Loucy (cell line): ENCODE measurements at regions not wholly inside any gene's neighbourhood (a gene's known extent, or its start where the extent isn't known, plus 50 kb on each side); places are given as distances from the start of the nearest gene placed in this dataset.

Experiments
- H2AFZ ChIP-seq: fragments of 200-600 bp; sonication (generic); 2 replicates; pipeline ENCODE4 v1.6.0; 2016; ENCODE audit warnings: antibody characterized with exemption, mild to moderate bottlenecking, low read length, moderate library complexity
- H3F3A ChIP-seq: fragments of 200-600 bp; 2 replicates; pipeline ENCODE4 v1.6.0; 2016; ENCODE audit warnings: antibody characterized with exemption, low read depth, mild to moderate bottlenecking
- H3K27me3 ChIP-seq: fragments of 200-600 bp; sonication (generic); 2 replicates; pipeline ENCODE4 v1.6.1; 2014; ENCODE audit warnings: low read length, mild to moderate bottlenecking; ENCODE audit not compliant: insufficient read depth, poor library complexity, severe bottlenecking
- H3K36me3 ChIP-seq: fragments of 200-600 bp; sonication (generic); 2 replicates; pipeline ENCODE4 v1.6.1; 2016; ENCODE audit warnings: low read length; ENCODE audit not compliant: insufficient read depth
- H3K4me1 ChIP-seq: fragments of 200-600 bp; sonication (generic); 2 replicates; pipeline ENCODE4 v1.5.1; 2014; ENCODE audit warnings: low read length, mild to moderate bottlenecking; ENCODE audit not compliant: insufficient read depth, poor library complexity, severe bottlenecking
- H3K4me2 ChIP-seq: fragments of 200-600 bp; sonication (generic); 2 replicates; pipeline ENCODE4 v1.6.0; 2014; ENCODE audit warnings: antibody characterized with exemption, low read length, low read depth, mild to moderate bottlenecking; ENCODE audit not compliant: poor library complexity, severe bottlenecking
- H3K4me3 ChIP-seq: fragments of 200-600 bp; sonication (generic); 2 replicates; pipeline ENCODE4 v1.5.1; 2014; ENCODE audit warnings: low read length, mild to moderate bottlenecking, mixed read lengths; ENCODE audit not compliant: poor library complexity, severe bottlenecking
- H3K79me2 ChIP-seq: fragments of 200-600 bp; sonication (generic); 2 replicates; pipeline ENCODE4 v1.6.1; 2014; ENCODE audit warnings: low read length; ENCODE audit not compliant: insufficient read depth
- H3K9ac ChIP-seq: fragments of 200-600 bp; sonication (generic); 2 replicates; pipeline ENCODE4 v1.6.0; 2014; ENCODE audit warnings: mild to moderate bottlenecking, low read depth, low read length, moderate library complexity; ENCODE audit not compliant: poor library complexity, severe bottlenecking
- H3K9me2 ChIP-seq: fragments of 200-600 bp; sonication (generic); replicated peaks from 2 replicates; pipeline ENCODE4 v1.6.1; 2016; ENCODE audit warnings: low read depth, low read length, mixed read lengths
- H3K9me3 ChIP-seq: fragments of 200-600 bp; sonication (generic); 2 replicates; pipeline ENCODE4 v1.6.1; 2014; ENCODE audit warnings: mild to moderate bottlenecking, antibody characterized with exemption, low read length, low read depth; ENCODE audit not compliant: insufficient read depth
- H4K20me1 ChIP-seq: fragments of 200-600 bp; sonication (generic); 2 replicates; pipeline ENCODE4 v1.6.0; 2014; ENCODE audit warnings: antibody characterized with exemption, low read length, mild to moderate bottlenecking; ENCODE audit not compliant: insufficient read depth, poor library complexity, severe bottlenecking
- EZH2phosphoT487 ChIP-seq: fragments of 200-600 bp; IDR thresholded peaks from 2 replicates; pipeline ENCODE4 v1.6.1; 2018; ENCODE audit warnings: antibody characterized with exemption, mild to moderate bottlenecking, moderate library complexity, borderline replicate concordance
- TF ChIP-seq, protein P1 (sequence below): fragments of 200-600 bp; sonication (generic); conservative IDR thresholded peaks from 2 replicates; pipeline ENCODE4 v1.5.1; 2014; ENCODE audit warnings: mild to moderate bottlenecking, antibody characterized with exemption, low read length

DNA sequence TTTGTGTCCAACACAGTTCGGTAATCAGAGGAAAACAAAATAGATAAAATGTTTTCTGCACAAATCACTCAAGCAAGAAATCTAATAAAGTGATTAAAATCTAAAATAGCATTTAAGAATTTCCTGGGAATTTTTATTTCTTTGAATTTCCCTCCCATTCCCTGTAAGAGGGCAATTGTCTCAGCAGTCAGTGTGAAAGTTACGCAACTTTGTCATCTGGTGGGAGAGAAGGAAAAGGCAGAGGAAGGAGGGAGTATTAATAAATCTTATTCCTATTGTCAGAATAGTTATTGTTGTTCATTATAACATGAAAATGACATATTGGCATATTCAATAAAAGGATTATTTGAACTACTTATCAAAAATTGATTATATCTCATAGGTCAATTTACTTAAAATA, 464.9 kb downstream of the PRKD1 start:
- H3K4me1 ChIP-seq, result no peaks in the 10 kb centered on the region
- no peaks in the 10 kb centered on the region for H4K20me1 ChIP-seq
- no peaks in the 10 kb centered on the region for H3K9me2 ChIP-seq
- H3K27me3 ChIP-seq, result no peaks in the 10 kb centered on the region
- no peaks in the 10 kb centered on the region for H3K9me3 ChIP-seq
- H3F3A ChIP-seq, result no peaks in the 10 kb centered on the region
- no peaks in the 10 kb centered on the region for H3K79me2 ChIP-seq
- no peak for TF ChIP-seq EZH2phosphoT487
- TF ChIP-seq, protein P1, sequence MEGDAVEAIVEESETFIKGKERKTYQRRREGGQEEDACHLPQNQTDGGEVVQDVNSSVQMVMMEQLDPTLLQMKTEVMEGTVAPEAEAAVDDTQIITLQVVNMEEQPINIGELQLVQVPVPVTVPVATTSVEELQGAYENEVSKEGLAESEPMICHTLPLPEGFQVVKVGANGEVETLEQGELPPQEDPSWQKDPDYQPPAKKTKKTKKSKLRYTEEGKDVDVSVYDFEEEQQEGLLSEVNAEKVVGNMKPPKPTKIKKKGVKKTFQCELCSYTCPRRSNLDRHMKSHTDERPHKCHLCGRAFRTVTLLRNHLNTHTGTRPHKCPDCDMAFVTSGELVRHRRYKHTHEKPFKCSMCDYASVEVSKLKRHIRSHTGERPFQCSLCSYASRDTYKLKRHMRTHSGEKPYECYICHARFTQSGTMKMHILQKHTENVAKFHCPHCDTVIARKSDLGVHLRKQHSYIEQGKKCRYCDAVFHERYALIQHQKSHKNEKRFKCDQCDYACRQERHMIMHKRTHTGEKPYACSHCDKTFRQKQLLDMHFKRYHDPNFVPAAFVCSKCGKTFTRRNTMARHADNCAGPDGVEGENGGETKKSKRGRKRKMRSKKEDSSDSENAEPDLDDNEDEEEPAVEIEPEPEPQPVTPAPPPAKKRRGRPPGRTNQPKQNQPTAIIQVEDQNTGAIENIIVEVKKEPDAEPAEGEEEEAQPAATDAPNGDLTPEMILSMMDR, result no peak
- H3K4me2 ChIP-seq, result no peak overlapping the region
- H3K9ac ChIP-seq, result no peak overlapping the region
- no peak overlapping the region for H2AFZ ChIP-seq
- H3K4me3 ChIP-seq, result no peak overlapping the region
- H3K36me3 ChIP-seq, result no peaks in the 10 kb centered on the region

DNA sequence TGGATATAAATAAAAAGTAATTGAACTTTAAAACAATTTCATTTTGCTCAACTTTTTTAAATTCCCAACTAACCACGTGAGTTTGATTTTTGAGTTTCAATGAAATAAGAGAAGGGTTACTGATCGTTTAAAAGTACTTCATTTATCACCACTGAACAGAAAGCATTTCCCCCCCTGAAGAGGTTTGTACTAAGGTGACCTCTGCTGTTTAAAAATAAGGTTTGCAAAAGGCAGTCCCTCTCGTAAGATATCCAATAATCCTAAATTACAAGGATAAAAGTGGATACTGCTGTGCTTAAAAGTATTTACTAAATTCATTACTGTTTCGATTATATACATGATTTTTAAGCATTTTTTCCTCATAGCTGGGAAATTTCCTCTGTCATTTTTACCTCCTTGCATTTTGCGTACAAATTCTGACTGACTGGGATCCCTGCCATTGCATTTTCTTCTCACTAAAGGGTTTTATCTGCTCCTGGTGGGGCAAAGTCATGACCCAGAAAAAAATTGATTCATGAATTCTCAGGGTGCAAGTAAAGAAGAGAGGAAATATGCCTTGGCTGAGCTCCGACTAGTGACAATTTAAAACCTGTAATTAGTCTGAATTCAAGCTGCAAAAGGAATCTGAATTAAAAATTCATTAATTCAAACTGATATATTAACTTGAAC, 463.8 kb downstream of the PRKD1 start:
- H3K9me2 ChIP-seq, result no peaks in the 10 kb centered on the region
- H3K36me3 ChIP-seq, result no peaks in the 10 kb centered on the region
- no peaks in the 10 kb centered on the region for H3K4me1 ChIP-seq
- no peaks in the 10 kb centered on the region for H3K79me2 ChIP-seq
- no peaks in the 10 kb centered on the region for H3K9me3 ChIP-seq
- no peak overlapping the region for H3K4me2 ChIP-seq
- TF ChIP-seq, protein P1, result no peak
- TF ChIP-seq EZH2phosphoT487, result no peak
- H4K20me1 ChIP-seq, result no peaks in the 10 kb centered on the region
- H3K9ac ChIP-seq, result no peak overlapping the region
- no peak overlapping the region for H2AFZ ChIP-seq
- no peaks in the 10 kb centered on the region for H3K27me3 ChIP-seq
- H3K4me3 ChIP-seq, result no peak overlapping the region
- no peaks in the 10 kb centered on the region for H3F3A ChIP-seq

DNA sequence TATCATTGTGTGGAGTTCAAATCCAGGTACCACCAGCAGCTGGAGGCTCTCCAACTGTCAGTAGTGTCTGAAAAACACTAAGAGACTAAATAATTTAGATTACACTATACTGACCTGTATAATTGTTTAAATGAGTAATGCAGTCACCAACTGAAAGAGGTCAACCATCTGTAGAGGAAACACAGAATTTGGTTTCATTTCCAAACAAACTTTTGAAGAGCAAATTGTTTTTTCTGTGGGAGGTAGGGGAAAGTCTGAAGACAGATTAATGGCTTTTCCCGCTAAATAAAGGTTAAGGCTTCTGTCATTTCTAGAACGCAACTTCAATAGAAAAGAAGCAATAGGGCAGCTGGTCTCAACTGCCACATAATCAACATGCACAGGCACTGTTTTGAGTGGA, 462.6 kb downstream of the PRKD1 start:
- Histone ChIP-seq H3K4me1 (no peaks in the 10 kb centered on the region), H4K20me1 (no peaks in the 10 kb centered on the region), H3K9me3 (no peaks in the 10 kb centered on the region), H3K79me2 (no peaks in the 10 kb centered on the region), H3K9ac (no peak overlapping the region), H3K4me2 (no peak overlapping the region), H3K4me3 (no peak overlapping the region), H3K36me3 (no peaks in the 10 kb centered on the region), H3F3A (no peaks in the 10 kb centered on the region), H3K9me2 (no peaks in the 10 kb centered on the region), H3K27me3 (no peaks in the 10 kb centered on the region), H2AFZ (no peak overlapping the region)
- TF ChIP-seq, protein P1, result no peak
- no peak for TF ChIP-seq EZH2phosphoT487
